HT-29 (cell line): ENCODE measurements at regions not wholly inside any gene's neighbourhood (a gene's known extent, or its start where the extent isn't known, plus 50 kb on each side); places are given as distances from the start of the nearest gene placed in this dataset.

Experiments used
- DNase-seq: peaks from one replicate; pipeline ENCODE4 v3.0.0-alpha.2; 2015; ENCODE audit warnings: low spot score

- no peak for DNase-seq
Observed at GRCh38 chr16:85452364-85453193, 160.5 kb upstream of the GSE1 start.

- no peak for DNase-seq
Observed at GRCh38 chr16:85453194-85453678, 159.9 kb upstream of the GSE1 start.

- no peak for DNase-seq
Observed at GRCh38 chr16:85453703-85454102, 159.4 kb upstream of the GSE1 start.

DNA sequence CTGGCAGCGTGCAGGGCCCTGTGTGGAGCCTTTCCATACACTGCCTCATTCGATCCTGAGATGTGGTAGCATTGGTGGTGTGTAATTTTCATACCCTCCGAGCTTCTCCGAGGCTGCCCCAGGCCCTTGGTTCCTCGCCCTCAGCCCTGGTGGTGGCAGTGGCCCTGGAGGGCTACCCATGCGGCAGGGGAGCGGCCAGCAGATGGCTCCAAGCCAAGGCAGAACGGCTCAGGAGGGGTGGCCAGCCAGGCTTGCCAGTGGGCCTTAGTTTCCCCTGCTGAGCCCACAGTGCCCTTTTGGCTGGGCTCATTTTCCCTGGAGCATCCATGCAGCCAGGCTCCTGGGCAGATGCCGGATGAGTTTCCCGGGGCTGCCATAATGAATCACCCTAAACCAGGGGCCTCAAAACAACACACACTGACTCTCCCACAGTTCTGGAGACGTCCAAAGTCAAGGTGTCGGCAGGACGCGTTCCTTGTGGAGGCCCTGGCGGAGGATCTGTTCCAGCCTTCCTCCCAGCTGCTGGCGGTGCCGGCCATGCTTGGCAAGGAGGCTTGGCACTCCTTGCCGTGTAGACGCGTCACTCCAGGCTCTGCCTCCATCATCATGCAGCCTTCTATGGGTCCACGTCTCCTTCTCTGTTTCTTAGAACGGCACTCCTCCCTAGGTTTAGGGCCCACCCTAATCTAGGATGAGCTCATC is 158.8 kb upstream of the GSE1 start:
- no peak for DNase-seq

GRCh38 chr16:85455534-85455933 is 157.6 kb upstream of the GSE1 start:
- no peak for DNase-seq

- no peak for DNase-seq
Observed at GRCh38 chr16:85457366-85457765, 155.8 kb upstream of the GSE1 start.

DNA sequence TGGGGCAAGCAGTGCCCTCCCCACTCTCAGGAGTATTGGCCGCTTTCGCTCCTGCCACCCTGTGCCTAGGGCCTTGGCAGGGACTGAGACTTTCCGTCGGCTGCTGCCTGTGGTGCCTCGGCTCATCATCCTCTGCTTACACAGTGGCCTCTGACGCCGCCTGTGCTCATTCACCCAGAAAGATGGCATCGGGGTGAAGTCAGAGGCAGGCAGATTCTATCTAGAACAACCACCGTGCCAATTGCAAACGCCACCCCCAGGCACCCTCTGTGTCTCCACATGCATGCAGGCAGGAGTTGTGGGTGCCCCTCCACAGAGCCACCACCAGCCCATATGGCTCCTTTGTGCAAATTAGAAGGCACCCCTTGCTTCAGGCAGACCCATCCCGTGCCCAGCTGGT is 154.2 kb upstream of the GSE1 start:
- DNase-seq: no peak

DNA sequence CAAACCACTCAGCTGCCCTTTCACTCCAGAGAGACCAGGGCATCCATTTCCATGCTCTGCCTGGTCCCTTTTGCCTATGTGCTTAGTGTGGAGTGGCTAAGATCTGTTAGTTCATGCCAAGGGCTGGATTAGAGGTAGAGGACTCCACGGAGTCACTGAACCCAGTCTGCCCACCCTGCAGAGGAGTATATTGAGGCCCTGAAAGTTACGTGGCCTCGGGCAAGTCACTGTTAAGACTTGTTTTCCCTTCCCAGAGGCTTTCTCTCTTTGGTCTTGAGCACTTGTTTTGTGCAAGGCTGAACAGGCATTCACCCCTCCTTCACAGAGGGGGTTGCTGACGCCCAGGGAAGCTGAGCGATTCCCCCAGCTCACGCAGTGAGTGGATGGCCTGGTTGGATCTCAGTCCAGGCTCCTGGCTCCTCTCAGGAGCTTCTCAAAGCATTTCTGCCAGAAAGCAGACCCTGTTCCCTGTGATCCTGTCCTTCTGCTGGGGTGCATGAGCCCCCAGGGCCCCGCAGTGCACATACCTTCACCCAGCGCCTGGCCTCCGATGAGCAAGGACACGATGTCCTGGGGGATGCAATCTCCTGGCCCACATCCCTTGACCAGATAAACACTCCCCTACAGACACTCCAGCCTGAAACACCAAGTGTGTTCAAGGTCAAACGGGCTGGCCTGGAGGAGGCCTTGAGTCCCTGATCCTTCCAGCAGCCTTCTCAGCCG is 153.4 kb upstream of the GSE1 start:
- no peak for DNase-seq

DNA sequence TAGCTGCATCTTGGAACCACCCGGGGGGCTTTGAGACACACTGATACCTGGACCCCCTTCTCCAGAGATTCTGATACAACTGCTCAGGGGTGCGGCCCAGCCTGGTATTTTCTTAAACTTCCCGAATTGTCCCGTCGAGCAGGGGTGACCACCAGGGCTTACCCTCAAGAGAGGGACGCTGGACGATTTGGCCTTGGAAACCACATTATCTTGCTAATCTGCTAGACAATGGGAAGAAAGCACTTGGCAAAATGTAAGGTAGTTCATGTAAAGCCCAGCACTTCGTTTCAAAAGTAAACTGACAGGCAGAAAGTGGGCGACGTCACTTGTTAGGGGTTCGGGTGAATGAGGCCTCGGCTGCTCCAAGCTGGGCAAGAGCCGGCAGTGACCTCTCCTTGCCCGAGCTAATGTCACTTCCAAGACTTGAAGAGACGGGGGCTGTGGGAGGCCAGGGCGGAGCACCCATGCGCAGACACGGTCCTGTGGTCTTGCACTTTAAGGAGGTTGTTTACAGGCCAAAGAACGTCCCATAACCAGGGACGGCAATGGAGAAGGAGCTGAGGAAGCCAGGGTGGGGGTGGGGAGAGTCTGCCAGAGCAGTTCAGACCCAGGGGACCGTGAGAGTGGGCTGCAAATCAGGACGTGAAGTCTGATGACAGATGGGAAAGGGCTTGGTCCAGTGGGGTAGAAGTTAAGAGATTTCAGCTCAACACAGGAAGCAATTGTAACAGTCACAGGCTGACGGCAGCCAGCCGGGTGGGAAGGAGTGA is 152.7 kb upstream of the GSE1 start:
- no peak for DNase-seq

- DNase-seq: no peak
Observed at GRCh38 chr16:85461022-85461813, 151.9 kb upstream of the GSE1 start.

DNA sequence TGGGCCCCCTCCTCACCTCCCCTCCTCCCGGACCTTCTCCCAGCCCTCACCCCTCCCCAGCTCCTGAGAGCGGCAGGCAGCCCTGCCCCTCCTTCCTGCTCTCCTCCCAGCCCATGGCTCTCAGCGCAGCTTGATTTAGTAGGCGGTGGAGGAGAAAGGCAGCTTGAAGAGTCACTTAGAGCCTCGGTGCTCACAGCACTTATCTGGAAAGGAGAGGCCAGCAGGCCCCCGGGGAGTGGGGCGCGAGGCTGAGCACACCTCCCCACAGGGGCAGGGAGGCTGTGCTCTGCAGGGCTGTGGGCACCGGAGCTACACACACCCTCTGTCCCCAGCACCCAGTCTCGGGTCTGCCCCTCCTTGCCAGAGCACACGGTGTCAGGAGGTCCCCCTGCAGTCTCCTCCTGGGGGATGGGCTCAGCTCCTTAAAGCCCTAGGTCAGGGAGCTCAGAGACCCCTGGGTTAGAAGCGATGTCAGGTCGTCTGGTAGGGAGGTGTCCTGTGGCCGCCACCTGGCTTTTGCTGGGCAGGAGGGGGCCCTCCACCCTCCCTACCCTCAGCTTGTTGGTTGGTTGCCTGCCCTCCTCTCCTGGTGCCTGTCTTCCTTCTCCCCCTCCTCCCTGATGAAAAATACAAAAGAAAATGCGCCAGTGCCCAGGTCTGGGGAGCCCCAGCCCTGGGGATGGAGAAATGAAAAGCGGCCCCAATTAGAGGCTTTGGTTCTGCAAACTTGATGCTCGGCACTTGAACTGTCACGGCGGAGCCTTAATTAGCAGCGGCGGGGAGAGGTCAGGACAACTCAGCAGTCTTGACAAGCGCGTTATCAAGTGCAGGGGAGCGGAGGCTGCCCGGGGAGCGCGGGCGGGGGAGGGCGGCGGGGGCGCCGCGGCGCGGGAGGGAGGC is 151.1 kb upstream of the GSE1 start:
- DNase-seq: no peak

DNA sequence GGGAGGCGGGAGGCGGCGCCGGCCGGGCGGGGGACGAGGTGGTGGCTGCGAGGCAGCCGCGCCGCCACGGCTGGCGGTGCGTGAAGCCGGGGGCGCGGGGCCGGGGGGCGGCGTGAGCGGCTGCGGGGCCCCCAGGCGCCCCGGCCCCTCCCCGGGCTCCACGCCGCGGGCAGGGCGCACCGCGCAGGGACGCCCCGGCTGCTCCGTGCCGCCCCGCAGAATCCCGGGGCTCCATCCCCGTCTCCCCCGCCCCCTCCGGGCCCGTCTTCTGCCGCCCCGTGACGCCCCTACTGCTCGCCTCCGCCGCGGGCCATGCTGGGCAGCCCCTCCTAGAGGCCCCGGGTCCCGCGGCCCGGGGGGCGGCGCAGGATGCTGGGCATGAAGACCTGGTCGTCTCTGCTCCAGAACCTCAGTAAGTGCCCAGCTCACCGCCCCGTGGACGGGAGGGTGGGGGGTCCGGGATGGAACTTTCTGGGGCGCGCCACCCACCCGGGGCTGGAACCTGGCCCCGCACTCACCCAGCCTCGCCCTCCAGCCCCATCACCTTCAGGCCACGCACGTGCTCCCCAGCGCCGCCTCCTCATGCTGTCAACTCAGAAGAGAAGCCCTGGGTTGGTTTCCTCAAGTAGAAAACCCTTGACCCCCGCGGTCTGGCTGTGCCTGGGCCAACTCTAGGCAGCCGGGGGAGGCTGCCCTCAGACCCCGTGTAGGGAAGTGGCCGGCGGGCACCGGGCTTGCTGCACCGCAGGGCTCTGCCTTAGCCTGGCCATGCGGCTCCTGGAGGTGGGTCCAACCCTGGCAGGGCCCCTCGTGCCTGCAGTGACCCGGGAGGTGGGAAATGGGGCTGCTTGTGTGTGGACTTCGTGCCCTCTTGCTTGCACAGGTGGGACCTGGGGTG is 150.2 kb upstream of the GSE1 start:
- no peak for DNase-seq

DNA sequence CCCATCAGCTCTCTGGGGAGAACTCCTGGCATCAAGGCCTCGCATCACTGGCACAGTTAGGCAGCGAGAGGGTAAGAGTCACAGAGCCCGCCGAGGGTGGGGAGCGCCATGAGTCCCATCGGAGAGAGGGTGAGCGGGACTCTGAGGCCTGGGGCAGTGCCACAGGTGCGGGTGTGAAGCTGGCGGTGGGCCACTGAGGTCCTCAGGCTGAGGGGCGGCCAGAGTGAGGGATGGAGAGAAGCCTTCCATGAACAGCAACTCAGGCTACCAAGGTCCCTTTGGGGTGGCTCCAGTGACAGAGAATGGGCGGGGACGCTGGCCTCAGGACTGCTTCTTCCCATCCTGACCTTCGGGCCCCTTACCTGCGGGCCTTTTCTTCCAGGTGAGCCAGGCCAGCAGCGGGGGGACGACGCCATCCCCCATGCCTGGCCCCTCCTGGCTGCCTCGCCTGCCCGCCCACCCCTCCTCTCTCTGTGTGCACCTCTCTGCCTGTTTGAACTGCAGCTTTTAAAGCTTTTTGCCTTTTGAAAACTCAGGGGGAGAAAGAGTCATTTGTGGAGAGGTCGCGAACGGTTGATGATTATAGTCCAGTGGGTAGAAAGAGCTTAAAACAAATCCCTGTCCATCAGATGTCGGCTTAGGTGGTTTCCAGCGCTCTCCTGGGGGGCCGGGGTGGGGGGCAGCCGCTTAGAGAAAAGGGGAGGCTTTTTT is 149.3 kb upstream of the GSE1 start:
- DNase-seq: no peak

GRCh38 chr16:85464383-85465305 is 148.5 kb upstream of the GSE1 start:
- no peak for DNase-seq

DNA sequence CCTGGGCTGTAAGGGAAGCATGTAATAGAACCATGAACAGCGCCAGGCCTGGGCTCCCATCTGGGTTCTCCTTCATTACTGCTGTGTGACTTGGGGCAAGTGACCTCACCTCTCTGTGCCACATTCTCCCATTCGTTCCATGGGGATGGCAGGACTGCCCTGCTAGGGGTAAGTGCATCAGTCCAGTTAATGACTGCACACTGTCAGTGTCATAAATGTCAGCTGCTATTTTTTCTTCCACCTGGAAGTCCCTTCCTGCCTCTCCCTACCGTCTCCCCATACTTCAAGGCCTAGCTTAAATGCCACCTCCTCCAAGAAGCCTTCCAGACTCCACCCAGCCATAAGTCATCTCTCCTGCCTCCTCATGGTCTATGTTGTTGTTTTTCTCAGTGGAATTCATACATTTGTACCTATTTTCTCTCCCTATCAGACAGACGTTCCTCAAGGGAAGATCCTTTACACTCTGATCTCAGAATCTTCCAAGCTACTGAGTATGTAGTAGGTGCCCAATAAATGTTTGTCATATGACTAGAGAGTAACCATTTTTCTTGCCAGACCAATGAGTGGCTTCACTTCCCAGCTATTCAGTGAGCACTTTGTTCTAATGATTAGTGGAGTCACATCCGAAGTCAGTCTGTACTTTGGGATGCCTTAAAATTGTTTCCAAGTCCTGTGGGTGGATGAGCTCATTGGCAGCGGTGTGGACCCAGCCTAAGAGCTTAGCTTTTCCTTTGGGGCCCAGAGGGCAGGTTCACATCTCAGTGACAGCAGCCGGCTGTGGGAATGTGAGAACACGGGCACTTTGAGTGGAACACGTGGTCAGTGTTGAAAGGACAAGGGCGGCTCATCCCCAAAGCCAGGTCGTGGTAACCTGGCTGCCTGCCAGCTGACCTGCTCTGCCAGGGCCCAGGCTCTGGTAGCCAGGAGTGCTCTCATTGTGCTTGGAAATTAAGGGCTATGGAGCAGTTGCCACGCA is 147.5 kb upstream of the GSE1 start:
- DNase-seq: no peak

DNA sequence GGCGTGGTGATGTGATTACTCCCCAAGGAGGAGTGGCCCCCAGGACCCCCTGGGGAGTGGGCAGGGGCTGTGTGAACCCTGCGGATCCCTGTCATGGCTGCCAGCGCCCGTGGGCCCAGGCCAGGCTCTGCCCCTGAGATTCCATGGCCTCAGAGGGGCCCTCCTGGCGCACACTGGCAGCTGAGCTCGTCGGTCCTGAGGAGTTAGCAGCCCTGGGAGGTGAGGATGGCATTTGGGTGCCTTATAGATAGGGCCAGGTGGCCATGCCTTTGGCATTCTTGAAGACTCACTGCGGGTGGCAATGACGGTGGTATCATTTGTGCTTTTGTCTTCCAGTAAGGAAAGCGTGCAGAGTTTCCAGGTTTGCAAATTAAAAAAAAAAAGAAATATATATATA is 146.8 kb upstream of the GSE1 start:
- DNase-seq: no peak
